ENCODE measurements at regions not wholly inside any gene's neighbourhood (a gene's known extent, or its start where the extent isn't known, plus 50 kb on each side); places are given as distances from the start of the nearest gene placed in this dataset.

- TF ChIP-seq E2F1 (CRISPR knock-in tag; IDR thresholded peaks at IDR 0.05), result no peak
- TF ChIP-seq ATF3 (CRISPR knock-in tag; conservative IDR thresholded peaks at IDR 0.05), result no peak
- peaks cover 4% of the 10 kb centered on the region; the same call in 1 of the 2 replicates for H3K27me3 Mint-ChIP-seq (ENCODE audit: low read depth)
- no peaks in the 10 kb centered on the region for H3K4me1 Mint-ChIP-seq
- DNase-seq (ENCODE audit: low spot score) (no peak), ATAC-seq (no peak)
- ChIA-PET CTCF (no interaction called here), POLR2A (no interaction called here)
- peaks cover 6% of the 10 kb centered on the region for H3K36me3 Mint-ChIP-seq
- H3K9me3 Mint-ChIP-seq, result peaks cover 20% of the 10 kb centered on the region
- H3K4me3 Mint-ChIP-seq, result no peak overlapping the region
- H3K27ac Mint-ChIP-seq, result no peak overlapping the region
Observed at GRCh38 chr17:31674717-31675349, 184.2 kb downstream of the COPRS start.

- Mint-ChIP-seq H3K27ac (no peak overlapping the region), H3K27me3 (ENCODE audit: low read depth) (peaks cover 8% of the 10 kb centered on the region), H3K4me3 (no peak overlapping the region), H3K36me3 (peaks cover 10% of the 10 kb centered on the region), H3K9me3 (peaks cover 25% of the 10 kb centered on the region), H3K4me1 (no peaks in the 10 kb centered on the region)
- POLR2A ChIA-PET, result no interaction called here
- no peak for ATAC-seq
- CTCF ChIA-PET, result no interaction called here
- DNase-seq (ENCODE audit: low spot score), result no peak
- TF ChIP-seq ZNF671 (CRISPR knock-in tag; IDR thresholded peaks at IDR 0.05), result no peak
- TF ChIP-seq TP53 (CRISPR knock-in tag; IDR thresholded peaks at IDR 0.05), result no peak
- TF ChIP-seq KAT7 (CRISPR knock-in tag; IDR thresholded peaks at IDR 0.05; ENCODE audit: borderline replicate concordance), result no peak
- no peak for TF ChIP-seq FOXP1 (CRISPR knock-in tag; IDR thresholded peaks at IDR 0.05; ENCODE audit: borderline replicate concordance)
- TF ChIP-seq FOXK1 (CRISPR knock-in tag; IDR thresholded peaks at IDR 0.05), result no peak
- no peak for TF ChIP-seq ZNF512 (CRISPR knock-in tag; IDR thresholded peaks at IDR 0.05; ENCODE audit: borderline replicate concordance)
- TF ChIP-seq USF2 (CRISPR knock-in tag; IDR thresholded peaks at IDR 0.05), result no peak
- TF ChIP-seq CTCF (IDR thresholded peaks at IDR 0.05), result no peak
- TF ChIP-seq JUN (CRISPR knock-in tag; IDR thresholded peaks at IDR 0.05), result no peak
- no peak for TF ChIP-seq ETV6 (CRISPR knock-in tag; IDR thresholded peaks at IDR 0.05)
- no peak for TF ChIP-seq ZNF232 (CRISPR knock-in tag; IDR thresholded peaks at IDR 0.05)
- TF ChIP-seq E2F1 (CRISPR knock-in tag; IDR thresholded peaks at IDR 0.05), result no peak
- no peak for TF ChIP-seq ZBTB21 (CRISPR knock-in tag; IDR thresholded peaks at IDR 0.05; ENCODE audit: borderline replicate concordance)
- TF ChIP-seq ATF6 (CRISPR knock-in tag; IDR thresholded peaks at IDR 0.05), result no peak
- no peak for TF ChIP-seq PRDM15 (CRISPR knock-in tag; IDR thresholded peaks at IDR 0.05)
- TF ChIP-seq RELA (CRISPR knock-in tag; IDR thresholded peaks at IDR 0.05; ENCODE audit: borderline replicate concordance), result no peak
- no peak for TF ChIP-seq STAT6 (CRISPR knock-in tag; conservative IDR thresholded peaks at IDR 0.05; ENCODE audit: low read depth)
Observed at GRCh38 chr17:31674305-31674704, 184.7 kb downstream of the COPRS start.

Data from WTC11 (cell line).